Activated CD8-positive, alpha-beta T cell treated with anti-CD3 and anti-CD28 coated beads for 36 hours (primary cell): ENCODE measurements at regions not wholly inside any gene's neighbourhood (a gene's known extent, or its start where the extent isn't known, plus 50 kb on each side); places are given as distances from the start of the nearest gene placed in this dataset.

ENCODE experiments used
- ATAC-seq: fragments of 200-7000 bp; cut with Tn5 transposase; one replicate; pipeline ENCODE4 v1.10.0; 2021; ENCODE audit warnings: mild to moderate bottlenecking, moderate library complexity
- CTCF ChIA-PET: fragments of 350-600 bp; sonication (Branson Sonifier 250); formaldehyde crosslinking; loops from one replicate; lab custom pipeline; 2021; ENCODE audit warnings: antibody characterized with exemption; lab: Charles Lee
- POLR2A ChIA-PET: fragments of 350-600 bp; sonication (Branson Sonifier 250); formaldehyde crosslinking; loops from one replicate; lab custom pipeline; 2021; ENCODE audit warnings: antibody characterized with exemption; lab: Charles Lee
- DNase-seq: peaks from one replicate; pipeline ENCODE4 v3.0.0-alpha.2; 2020
- H3K27ac Mint-ChIP-seq: one replicate; pipeline ENCODE4 v1.8.0; 2021; ENCODE audit warnings: mild to moderate bottlenecking, mixed read lengths
- H3K27me3 Mint-ChIP-seq: one replicate; pipeline ENCODE4 v1.8.0; 2021; ENCODE audit warnings: mixed read lengths
- H3K36me3 Mint-ChIP-seq: one replicate; pipeline ENCODE4 v1.8.0; 2021; ENCODE audit warnings: low read depth, mixed read lengths
- H3K4me1 Mint-ChIP-seq: one replicate; pipeline ENCODE4 v1.8.0; 2021; ENCODE audit warnings: low read depth, mixed read lengths
- H3K4me3 Mint-ChIP-seq: one replicate; pipeline ENCODE4 v1.8.0; 2021; ENCODE audit warnings: mild to moderate bottlenecking, moderate library complexity, mixed read lengths
- H3K9me3 Mint-ChIP-seq: one replicate; pipeline ENCODE4 v1.8.0; 2021; ENCODE audit warnings: mixed read lengths
- intact Hi-C: fragments of 100-400 bp; cut with micrococcal nuclease; formaldehyde crosslinking; loops from one replicate; pipeline ENCODE4 v1.10.0; 2022
- TF ChIP-seq, protein P1 (sequence below): fragments of 200-600 bp; IDR thresholded peaks from one replicate; pipeline ENCODE4 v1.8.0; 2022; ENCODE audit warnings: antibody characterized with exemption, mild to moderate bottlenecking

DNA sequence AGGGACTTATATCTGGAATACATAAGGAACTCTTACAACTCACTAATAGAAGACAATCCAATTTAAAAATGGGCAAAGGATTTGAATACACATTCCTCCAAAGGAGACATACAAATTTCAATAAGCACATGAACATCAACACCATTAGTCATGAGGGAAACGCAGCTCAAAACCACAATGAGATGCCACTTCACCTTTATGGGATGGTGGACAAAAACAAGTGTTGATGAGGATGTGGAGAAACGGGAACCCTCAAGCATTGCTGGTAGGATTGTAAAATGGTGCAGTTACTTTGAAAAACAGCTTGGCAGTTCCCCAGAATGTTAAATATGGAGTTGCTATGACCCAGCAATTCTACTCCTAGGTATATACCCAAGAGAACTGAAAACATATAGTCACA, 72.7 kb upstream of the IER5L start:
- Mint-ChIP-seq H3K36me3 (no peaks in the 10 kb centered on the region), H3K27ac (no peak overlapping the region), H3K4me1 (peaks cover 5% of the 10 kb centered on the region), H3K9me3 (no peaks in the 10 kb centered on the region), H3K27me3 (no peaks in the 10 kb centered on the region), H3K4me3 (no peak overlapping the region)
- no peak for ATAC-seq
- TF ChIP-seq, protein P1, sequence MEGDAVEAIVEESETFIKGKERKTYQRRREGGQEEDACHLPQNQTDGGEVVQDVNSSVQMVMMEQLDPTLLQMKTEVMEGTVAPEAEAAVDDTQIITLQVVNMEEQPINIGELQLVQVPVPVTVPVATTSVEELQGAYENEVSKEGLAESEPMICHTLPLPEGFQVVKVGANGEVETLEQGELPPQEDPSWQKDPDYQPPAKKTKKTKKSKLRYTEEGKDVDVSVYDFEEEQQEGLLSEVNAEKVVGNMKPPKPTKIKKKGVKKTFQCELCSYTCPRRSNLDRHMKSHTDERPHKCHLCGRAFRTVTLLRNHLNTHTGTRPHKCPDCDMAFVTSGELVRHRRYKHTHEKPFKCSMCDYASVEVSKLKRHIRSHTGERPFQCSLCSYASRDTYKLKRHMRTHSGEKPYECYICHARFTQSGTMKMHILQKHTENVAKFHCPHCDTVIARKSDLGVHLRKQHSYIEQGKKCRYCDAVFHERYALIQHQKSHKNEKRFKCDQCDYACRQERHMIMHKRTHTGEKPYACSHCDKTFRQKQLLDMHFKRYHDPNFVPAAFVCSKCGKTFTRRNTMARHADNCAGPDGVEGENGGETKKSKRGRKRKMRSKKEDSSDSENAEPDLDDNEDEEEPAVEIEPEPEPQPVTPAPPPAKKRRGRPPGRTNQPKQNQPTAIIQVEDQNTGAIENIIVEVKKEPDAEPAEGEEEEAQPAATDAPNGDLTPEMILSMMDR: no peak
- DNase-seq: no peak
- intact Hi-C loops: no loop called here
- CTCF ChIA-PET: interaction anchor here (1.7 kb wide), 1 partner anchor 12 kb away, joined by 5 read pairs; no protein-coding TSS in a partner anchor
- POLR2A ChIA-PET: no interaction called here

- Mint-ChIP-seq H3K4me1 (peaks cover 6% of the 10 kb centered on the region), H3K9me3 (no peaks in the 10 kb centered on the region), H3K36me3 (no peaks in the 10 kb centered on the region), H3K4me3 (no peak overlapping the region), H3K27me3 (no peaks in the 10 kb centered on the region), H3K27ac (no peak overlapping the region)
- ATAC-seq: no peak
- TF ChIP-seq, protein P1: no peak
- no peak for DNase-seq
- intact Hi-C loops: no loop called here
- CTCF ChIA-PET: interaction anchor here (1.7 kb wide), 1 partner anchor 11 kb away, joined by 4 read pairs; no protein-coding TSS in a partner anchor
- POLR2A ChIA-PET: interaction anchor here (0.7 to 1.9 kb wide), 3 partner anchors 9 to 73 kb away, joined by 3 to 8 read pairs (median 6); no protein-coding TSS in a partner anchor
Observed at GRCh38 chr9:129247285-129248153, 69.5 kb upstream of the IER5L start.

DNA sequence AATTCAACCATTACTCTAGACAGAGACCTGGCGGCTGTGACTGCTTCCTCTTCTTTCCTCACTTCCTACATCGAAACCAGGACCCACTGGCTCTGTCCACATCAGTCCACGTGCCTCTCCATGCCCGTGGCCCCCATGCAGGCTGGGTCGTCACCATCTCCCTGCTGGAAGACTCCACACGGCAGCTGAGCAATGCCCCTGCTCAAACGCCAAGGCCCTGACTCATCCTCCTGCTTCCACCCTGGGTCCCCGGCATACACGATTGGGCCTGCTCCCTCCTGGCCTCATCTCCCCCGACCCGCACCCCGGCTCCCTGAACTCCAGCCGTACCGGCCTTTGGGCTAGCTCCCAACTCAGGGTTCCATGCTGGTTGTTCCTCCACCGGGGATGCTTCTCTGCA, 67.2 kb upstream of the IER5L start:
- ATAC-seq (no peak), DNase-seq (no peak)
- TF ChIP-seq, protein P1: no peak
- POLR2A ChIA-PET: interaction anchor here (1.5 kb wide), 1 partner anchor 8 kb away, joined by 4 read pairs; no protein-coding TSS in a partner anchor
- no peak overlapping the region for H3K27ac Mint-ChIP-seq
- intact Hi-C loops: no loop called here
- no peaks in the 10 kb centered on the region for H3K27me3 Mint-ChIP-seq
- H3K9me3 Mint-ChIP-seq: no peaks in the 10 kb centered on the region
- CTCF ChIA-PET: no interaction called here
- H3K4me3 Mint-ChIP-seq: no peak overlapping the region
- peaks cover 10% of the 10 kb centered on the region for H3K4me1 Mint-ChIP-seq
- H3K36me3 Mint-ChIP-seq: no peaks in the 10 kb centered on the region

- no peak overlapping the region for H3K27ac Mint-ChIP-seq
- no peaks in the 10 kb centered on the region for H3K27me3 Mint-ChIP-seq
- intact Hi-C loops: no loop called here
- H3K9me3 Mint-ChIP-seq: no peaks in the 10 kb centered on the region
- no peak overlapping the region for H3K4me3 Mint-ChIP-seq
- DNase-seq: no peak
- H3K36me3 Mint-ChIP-seq: no peaks in the 10 kb centered on the region
- POLR2A ChIA-PET: no interaction called here
- peaks cover 20% of the 10 kb centered on the region for H3K4me1 Mint-ChIP-seq
- no peak for ATAC-seq
- CTCF ChIA-PET: interaction anchor here (0.7 to 1.5 kb wide), 2 partner anchors 69 to 483 kb away, joined by 3 to 4 read pairs; no protein-coding TSS in a partner anchor
- TF ChIP-seq, protein P1: no peak
Observed at GRCh38 chr9:129242971-129243561, 65.0 kb upstream of the IER5L start.
